MCF 10A (cell line): ENCODE measurements at regions not wholly inside any gene's neighbourhood (a gene's known extent, or its start where the extent isn't known, plus 50 kb on each side); places are given as distances from the start of the nearest gene placed in this dataset.

Experiments used
- BruUV-seq: library from RNA; stranded (reverse); fragments of 400-500 nt; replicated peaks from 2 replicates; lab custom pipeline; 2021; lab: Mats Ljungman, UMichigan
- CTCF ChIA-PET: fragments of 300-600 bp; sonication (Branson Sonifier 250); formaldehyde crosslinking; extraction: SDS; loops from one replicate; lab custom pipeline; 2021; ENCODE audit warnings: antibody characterized with exemption, inconsistent platforms; lab: Yijun Ruan, JAX
- POLR2A ChIA-PET: fragments of 300-600, 350-650 bp; sonication (Branson Sonifier 250); formaldehyde crosslinking; extraction: SDS; loops from one replicate; lab custom pipeline; 2020; ENCODE audit warnings: antibody characterized with exemption, inconsistent platforms; lab: Yijun Ruan, JAX
- DNase-seq: peaks from one replicate; pipeline ENCODE4 v3.0.0-alpha.2; 2018; ENCODE audit not compliant: unreplicated experiment
- H3K27ac Mint-ChIP-seq: one replicate; pipeline ENCODE4 v1.8.0; 2022; ENCODE audit warnings: mild to moderate bottlenecking, low read depth, mixed read lengths; ENCODE audit not compliant: unreplicated experiment
- H3K27me3 Mint-ChIP-seq: one replicate; pipeline ENCODE4 v1.8.0; 2022; ENCODE audit warnings: mixed read lengths; ENCODE audit not compliant: insufficient read depth, unreplicated experiment
- H3K36me3 Mint-ChIP-seq: one replicate; pipeline ENCODE4 v1.8.0; 2022; ENCODE audit warnings: mild to moderate bottlenecking, moderate library complexity, mixed read lengths; ENCODE audit not compliant: insufficient read depth, unreplicated experiment
- H3K4me1 Mint-ChIP-seq: one replicate; pipeline ENCODE4 v1.8.0; 2022; ENCODE audit warnings: mixed read lengths; ENCODE audit not compliant: insufficient read depth, unreplicated experiment
- H3K4me3 Mint-ChIP-seq: one replicate; pipeline ENCODE4 v1.8.0; 2022; ENCODE audit warnings: mild to moderate bottlenecking, moderate library complexity, mixed read lengths; ENCODE audit not compliant: unreplicated experiment
- H3K9me3 Mint-ChIP-seq: one replicate; pipeline ENCODE4 v1.8.0; 2022; ENCODE audit warnings: mixed read lengths; ENCODE audit not compliant: unreplicated experiment
- intact Hi-C: fragments of 100-400 bp; cut with micrococcal nuclease; formaldehyde crosslinking; loops from 2 replicates; pipeline ENCODE4 v1.14.1; 2022
- TF ChIP-seq, protein P1 (sequence below): fragments of 200-600 bp; IDR thresholded peaks from one replicate; pipeline ENCODE4 v1.8.0; 2022; ENCODE audit warnings: antibody characterized with exemption, mild to moderate bottlenecking; ENCODE audit not compliant: unreplicated experiment

DNA sequence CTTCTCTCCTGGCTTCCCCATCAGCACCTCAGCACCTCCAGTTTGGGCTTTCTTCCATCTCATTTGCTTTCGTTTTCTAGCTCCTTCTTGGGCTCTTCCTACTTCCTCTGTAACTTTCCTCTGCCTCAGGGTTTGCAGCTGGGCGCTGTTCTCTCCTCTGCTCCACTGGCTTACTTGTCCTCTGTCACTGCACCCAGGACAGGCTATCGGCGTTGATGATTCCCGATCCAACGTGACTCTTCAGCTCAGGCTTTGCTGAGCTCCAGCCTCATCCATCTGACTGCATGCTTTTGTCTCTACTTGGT is 362.4 kb downstream of the CYRIA start:
- Mint-ChIP-seq H3K4me1 (no peaks in the 10 kb centered on the region), H3K4me3 (no peak overlapping the region), H3K9me3 (peaks cover 16% of the 10 kb centered on the region), H3K36me3 (peaks cover 5% of the 10 kb centered on the region), H3K27me3 (peaks cover 22% of the 10 kb centered on the region), H3K27ac (no peak overlapping the region)
- intact Hi-C loops, result no loop called here
- POLR2A ChIA-PET, result interaction anchor here (0.6 kb wide), 1 partner anchor 681 kb away, joined by 4 read pairs; no protein-coding TSS in a partner anchor
- TF ChIP-seq, protein P1, sequence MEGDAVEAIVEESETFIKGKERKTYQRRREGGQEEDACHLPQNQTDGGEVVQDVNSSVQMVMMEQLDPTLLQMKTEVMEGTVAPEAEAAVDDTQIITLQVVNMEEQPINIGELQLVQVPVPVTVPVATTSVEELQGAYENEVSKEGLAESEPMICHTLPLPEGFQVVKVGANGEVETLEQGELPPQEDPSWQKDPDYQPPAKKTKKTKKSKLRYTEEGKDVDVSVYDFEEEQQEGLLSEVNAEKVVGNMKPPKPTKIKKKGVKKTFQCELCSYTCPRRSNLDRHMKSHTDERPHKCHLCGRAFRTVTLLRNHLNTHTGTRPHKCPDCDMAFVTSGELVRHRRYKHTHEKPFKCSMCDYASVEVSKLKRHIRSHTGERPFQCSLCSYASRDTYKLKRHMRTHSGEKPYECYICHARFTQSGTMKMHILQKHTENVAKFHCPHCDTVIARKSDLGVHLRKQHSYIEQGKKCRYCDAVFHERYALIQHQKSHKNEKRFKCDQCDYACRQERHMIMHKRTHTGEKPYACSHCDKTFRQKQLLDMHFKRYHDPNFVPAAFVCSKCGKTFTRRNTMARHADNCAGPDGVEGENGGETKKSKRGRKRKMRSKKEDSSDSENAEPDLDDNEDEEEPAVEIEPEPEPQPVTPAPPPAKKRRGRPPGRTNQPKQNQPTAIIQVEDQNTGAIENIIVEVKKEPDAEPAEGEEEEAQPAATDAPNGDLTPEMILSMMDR, result no peak
- DNase-seq, result no peak
- no TSS peak for BruUV-seq
- CTCF ChIA-PET, result interaction anchor here (0.9 to 1.5 kb wide), 5 partner anchors 14 to 443 kb away, joined by 3 to 4 read pairs (median 3); no protein-coding TSS in a partner anchor

DNA sequence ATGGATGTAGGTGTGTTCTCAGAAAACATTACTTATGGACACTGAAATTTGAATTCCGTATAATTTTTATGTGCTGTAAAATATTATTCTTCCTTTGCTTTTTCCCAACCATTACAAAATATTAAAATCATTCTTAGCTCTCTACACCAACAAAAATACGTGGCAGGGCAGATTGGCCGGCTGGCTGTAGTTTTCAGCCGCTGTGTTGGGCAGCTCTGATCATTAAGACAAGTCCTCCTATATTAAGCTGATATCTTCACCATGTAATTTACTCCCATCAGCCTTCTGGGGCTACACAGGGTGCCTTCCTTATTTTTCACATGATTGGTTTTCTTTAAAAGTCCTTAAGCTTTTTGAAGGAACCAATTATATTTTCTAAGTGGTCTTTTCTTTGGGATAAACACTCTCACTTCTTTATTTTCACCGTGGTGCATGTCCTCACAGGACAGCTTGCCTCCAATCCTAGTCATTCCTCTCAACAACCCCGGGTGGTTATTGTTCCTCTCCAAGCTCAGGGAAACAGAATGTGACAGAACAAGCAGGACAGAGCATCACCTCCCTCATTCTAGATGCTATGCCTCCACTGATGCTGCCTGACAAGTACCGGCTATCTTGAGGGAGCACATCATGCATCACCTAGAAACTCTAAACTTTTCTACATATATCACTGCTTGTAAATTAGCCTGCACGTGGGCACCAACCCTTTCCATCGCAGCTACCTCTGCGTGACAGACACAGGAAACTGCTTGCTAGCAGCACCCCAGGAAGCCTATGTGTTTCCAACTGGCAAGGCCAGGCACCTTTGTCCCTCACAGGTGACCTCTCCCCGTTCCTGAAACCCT is 362.3 kb downstream of the MYCN start:
- DNase-seq, result no peak
- BruUV-seq, result no TSS peak
- H3K9me3 Mint-ChIP-seq, result peaks cover 16% of the 10 kb centered on the region
- no peaks in the 10 kb centered on the region for H3K4me1 Mint-ChIP-seq
- peaks cover 22% of the 10 kb centered on the region for H3K27me3 Mint-ChIP-seq
- ChIA-PET CTCF (interaction anchor here (0.9 to 1.5 kb wide), 4 partner anchors 18 to 442 kb away, joined by 3 to 4 read pairs (median 3); no protein-coding TSS in a partner anchor), POLR2A (interaction anchor here (0.6 kb wide), 1 partner anchor 680 kb away, joined by 4 read pairs; no protein-coding TSS in a partner anchor)
- TF ChIP-seq, protein P1, result no peak
- peaks cover 5% of the 10 kb centered on the region for H3K36me3 Mint-ChIP-seq
- intact Hi-C loops, result no loop called here
- H3K4me3 Mint-ChIP-seq, result no peak overlapping the region
- H3K27ac Mint-ChIP-seq, result no peak overlapping the region

DNA sequence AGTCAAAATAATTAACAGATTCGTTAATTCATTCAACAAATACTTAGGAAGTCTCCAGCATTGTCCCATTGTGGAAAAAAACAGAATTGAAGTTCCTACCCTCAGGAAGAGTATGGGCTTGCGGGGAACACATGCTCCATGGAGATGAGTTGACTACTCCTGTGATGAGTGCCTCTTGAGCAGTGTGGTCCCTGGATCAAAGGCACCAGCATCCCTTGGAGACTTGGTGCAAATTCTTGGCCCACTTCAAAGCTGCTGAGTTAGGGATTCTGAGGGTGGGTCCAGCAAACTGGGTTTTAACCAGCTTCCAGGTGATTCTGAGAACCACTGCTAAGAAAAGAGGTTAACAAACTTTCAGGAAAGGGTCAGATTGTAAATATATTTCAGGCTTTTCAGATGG is 361.6 kb downstream of the MYCN start:
- intact Hi-C loops, result no loop called here
- BruUV-seq, result no TSS peak
- CTCF ChIA-PET, result interaction anchor here (0.9 to 1.5 kb wide), 2 partner anchors 20 to 307 kb away, joined by 3 to 4 read pairs; no protein-coding TSS in a partner anchor

DNA sequence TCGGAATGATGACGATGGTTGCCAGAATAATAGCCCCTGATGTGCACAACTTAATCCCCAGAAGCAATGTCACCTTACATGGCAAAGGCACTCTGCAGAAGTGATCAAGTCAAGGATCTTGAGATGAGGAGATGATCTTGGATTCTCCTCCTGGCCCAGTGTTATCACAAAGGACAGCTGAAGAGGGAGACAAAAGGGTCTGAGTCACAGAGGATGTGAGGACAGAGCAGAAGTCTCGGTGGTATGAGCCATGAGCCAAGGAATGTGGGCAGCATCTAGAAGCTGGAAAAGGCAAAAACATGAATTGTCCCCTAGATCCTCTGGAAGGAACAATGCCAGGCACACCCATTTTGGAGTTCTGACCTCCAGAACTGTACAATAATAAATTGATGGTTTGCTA is 358.5 kb downstream of the MYCN start:
- peaks cover 5% of the 10 kb centered on the region for H3K36me3 Mint-ChIP-seq
- no peak for DNase-seq
- TF ChIP-seq, protein P1, result no peak
- no TSS peak for BruUV-seq
- ChIA-PET POLR2A (no interaction called here), CTCF (interaction anchor here (0.6 kb wide), 1 partner anchor 478 kb away, joined by 3 read pairs; no protein-coding TSS in a partner anchor)
- H3K4me1 Mint-ChIP-seq, result no peaks in the 10 kb centered on the region
- peaks cover 21% of the 10 kb centered on the region for H3K9me3 Mint-ChIP-seq
- H3K27me3 Mint-ChIP-seq, result peaks cover 15% of the 10 kb centered on the region
- H3K27ac Mint-ChIP-seq, result no peak overlapping the region
- intact Hi-C loops, result no loop called here
- H3K4me3 Mint-ChIP-seq, result no peak overlapping the region

More for the DNA sequence above, 361.6 kb downstream of the MYCN start:
- H3K36me3 Mint-ChIP-seq, result peaks cover 5% of the 10 kb centered on the region
- POLR2A ChIA-PET, result no interaction called here
- TF ChIP-seq, protein P1, result no peak
- DNase-seq, result no peak
- peaks cover 16% of the 10 kb centered on the region for H3K9me3 Mint-ChIP-seq
- no peak overlapping the region for H3K4me3 Mint-ChIP-seq
- H3K27me3 Mint-ChIP-seq, result peaks cover 22% of the 10 kb centered on the region
- H3K27ac Mint-ChIP-seq, result no peak overlapping the region
- H3K4me1 Mint-ChIP-seq, result no peaks in the 10 kb centered on the region
